K562 (cell line): ENCODE measurements at regions not wholly inside any gene's neighbourhood (a gene's known extent, or its start where the extent isn't known, plus 50 kb on each side); places are given as distances from the start of the nearest gene placed in this dataset.

Source experiments
- ATAC-seq: fragments of 200-7000 bp; cut with Tn5 transposase; 3 replicates; pipeline ENCODE4 v1.9.1; 2020; ENCODE audit warnings: moderate library complexity
- BruUV-seq: library from RNA; stranded (reverse); fragments of 400-500 nt; replicated peaks from 2 replicates; lab custom pipeline; 2021; lab: Mats Ljungman, UMichigan
- CTCF ChIA-PET: fragments of 300-600 bp; formaldehyde crosslinking; extraction: SDS; loops from one replicate; lab custom pipeline; 2021; ENCODE audit warnings: low intra/inter-chr PET ratio; lab: Yijun Ruan, JAX
- POLR2A ChIA-PET: fragments of 300-600, 350-650 bp; sonication (Branson Sonifier 250); formaldehyde crosslinking; extraction: SDS; loops from one replicate; lab custom pipeline; 2021; ENCODE audit warnings: antibody characterized with exemption, inconsistent platforms; lab: Yijun Ruan, JAX
- DNase-seq, 4 experiments: peaks; one replicate each; pipeline versions ENCODE4 v3.0.0 to v3.0.0-alpha.2; 2011 to 2018; ENCODE audit warnings: low spot score in 3 of 4, mixed read lengths in 3 of 4; ENCODE audit errors: extremely low read depth in 1 of 4
- FAIRE-seq: peaks from 2 replicates; lab custom pipeline; 2011; peaks lifted over from hg19 to GRCh38; lab: Jason Lieb, UNC
- H2AFZ ChIP-seq: 2 replicates; pipeline ENCODE4 v1.6.0; 2011; ENCODE audit warnings: low read depth, low read length, control low read depth, inconsistent platforms
- H3K27ac ChIP-seq: fragments of 200-600 bp; 3 replicates; pipeline ENCODE4 v1.8.0; 2011; ENCODE audit warnings: low read depth, mild to moderate bottlenecking, control low read depth, inconsistent platforms, low read length, moderate library complexity, mixed read lengths; ENCODE audit errors: extremely low read depth
- H3K27me3 ChIP-seq, 2 experiments: fragments of 300-600 bp in 1 of 2; 2 replicates in 1 of 2; 3 replicates in 1 of 2; pipeline versions ENCODE4 v1.6.0 to v1.8.0; 2011; ENCODE audit warnings: inconsistent platforms in 2 of 2, low read length in 2 of 2, mild to moderate bottlenecking in 1 of 2, mixed read lengths in 1 of 2, moderate library complexity in 1 of 2; ENCODE audit not compliant: control insufficient read depth in 2 of 2, insufficient read depth in 2 of 2
- H3K36me3 ChIP-seq: fragments of 300-600 bp; 3 replicates; pipeline ENCODE4 v1.8.0; 2011; ENCODE audit warnings: mild to moderate bottlenecking, low read length, inconsistent platforms; ENCODE audit not compliant: control insufficient read depth, insufficient read depth
- H3K4me1 ChIP-seq, 2 experiments: fragments of 200-600 bp in 1 of 2; replicated peaks in 1 of 2; 2 replicates in 1 of 2; 3 replicates in 1 of 2; pipeline versions ENCODE4 v1.5.1 to v1.8.0; 2011; ENCODE audit warnings: inconsistent platforms in 2 of 2, low read length in 2 of 2, mild to moderate bottlenecking in 1 of 2, mixed read lengths in 1 of 2, moderate library complexity in 1 of 2; ENCODE audit not compliant: control insufficient read depth in 2 of 2, insufficient read depth in 2 of 2
- H3K4me2 ChIP-seq: 2 replicates; pipeline ENCODE4 v1.6.1; 2011; ENCODE audit warnings: low read length, control low read depth, inconsistent platforms, mixed read lengths; ENCODE audit not compliant: insufficient read depth
- H3K4me3 ChIP-seq: fragments of 200-600 bp; sonication (generic), shearing (Covaris generic); 2 replicates; pipeline ENCODE4 v1.5.1; 2016; ENCODE audit warnings: control low read depth, inconsistent platforms
- H3K79me2 ChIP-seq: fragments of 200-600 bp; 3 replicates; pipeline ENCODE4 v1.8.0; 2011; ENCODE audit warnings: low read length, inconsistent platforms; ENCODE audit not compliant: control insufficient read depth, insufficient read depth
- H3K9ac ChIP-seq, 2 experiments: 2 replicates each; pipeline versions ENCODE4 v1.6.0 to v1.6.1; 2011; ENCODE audit warnings: low read depth in 2 of 2, low read length in 2 of 2, control low read depth in 1 of 2, inconsistent platforms in 1 of 2, mild to moderate bottlenecking in 1 of 2, mixed read lengths in 1 of 2; ENCODE audit not compliant: insufficient read depth in 1 of 2
- H3K9me1 ChIP-seq: one replicate; pipeline ENCODE4 v1.6.0; 2011; ENCODE audit warnings: inconsistent platforms, mild to moderate bottlenecking, low read length, moderate library complexity; ENCODE audit not compliant: control insufficient read depth, insufficient read depth
- H3K9me3 ChIP-seq: replicated peaks from 2 replicates; pipeline ENCODE4 v1.5.1; 2011; ENCODE audit warnings: low read depth, low read length, inconsistent platforms; ENCODE audit not compliant: control insufficient read depth, insufficient read depth
- H4K20me1 ChIP-seq: replicated peaks from 2 replicates; pipeline ENCODE4 v1.6.1; 2011; ENCODE audit warnings: low read length, inconsistent platforms, mixed read lengths; ENCODE audit not compliant: control insufficient read depth, insufficient read depth
- ELK3 ChIP-seq: fragments of 450-650 bp; formaldehyde crosslinking; IDR thresholded peaks from 2 replicates; pipeline ENCODE4 v1.4.0; 2020; ENCODE audit warnings: mild to moderate bottlenecking
- HOMEZ ChIP-seq: fragments of 250-450 bp; sonication (Bioruptor Pico); IDR thresholded peaks from 2 replicates; pipeline ENCODE4 v1.4.0; 2020; ENCODE audit warnings: mild to moderate bottlenecking, moderate library complexity
- MCM7 ChIP-seq, 2 experiments: fragments of 450-650 bp; IDR thresholded peaks; 2 replicates each; pipeline ENCODE4 v1.6.1; 2016 to 2018
- OTX1 ChIP-seq: fragments of 450-650 bp; formaldehyde crosslinking; IDR thresholded peaks from 2 replicates; pipeline ENCODE4 v1.4.0; 2022; ENCODE audit warnings: mild to moderate bottlenecking
- POLR3A ChIP-seq: IDR thresholded peaks from 2 replicates; pipeline ENCODE4 v1.6.1; 2011; ENCODE audit warnings: borderline replicate concordance, mild to moderate bottlenecking, moderate library complexity; ENCODE audit not compliant: insufficient read length, insufficient read depth; ENCODE audit errors: extremely low read depth
- PREB ChIP-seq: sonication (generic); formaldehyde crosslinking; IDR thresholded peaks from 2 replicates; pipeline ENCODE4 v1.8.1; 2023; ENCODE audit warnings: mild to moderate bottlenecking, missing genetic modification reagents
- RBM22 ChIP-seq: fragments of 200-400 bp; formaldehyde crosslinking; IDR thresholded peaks from 2 replicates; pipeline ENCODE4 v1.6.1; 2018; ENCODE audit warnings: low read length, low read depth; ENCODE audit not compliant: poor library complexity, severe bottlenecking
- SNAPC5 ChIP-seq: fragments of 250-450 bp; sonication (Bioruptor Pico); IDR thresholded peaks from 2 replicates; pipeline ENCODE4 v1.8.0; 2021; ENCODE audit warnings: moderate library complexity, mild to moderate bottlenecking, inconsistent platforms
- U2AF2 ChIP-seq: fragments of 200-400 bp; formaldehyde crosslinking; optimal IDR thresholded peaks from 2 replicates; pipeline ENCODE3; 2017; ENCODE audit warnings: low read depth, mild to moderate bottlenecking, low read length
- ZNF57 ChIP-seq: fragments of 450-650 bp; formaldehyde crosslinking; IDR thresholded peaks from 2 replicates; pipeline ENCODE4 v1.4.0; 2020; ENCODE audit warnings: mild to moderate bottlenecking, moderate library complexity
- WGBS: fragments of 100-300 bp; shearing (Covaris generic); methylation state at CpG from one replicate; pipeline ENCODE4 v1.1.6; 2016; ENCODE audit warnings: low coverage, mixed read lengths; ENCODE audit not compliant: insufficient coverage; ENCODE audit errors: missing lambda C conversion rate; 5-methylcytosine and 5-hydroxymethylcytosine counted together
- in situ Hi-C: fragments of 300-500 bp; cut with MboI; formaldehyde crosslinking; loops from 4 replicates; pipeline ENCODE4 v1.15.0; 2018; ENCODE audit warnings: inconsistent platforms, mixed read lengths
- intact Hi-C: fragments of 100-400 bp; cut with micrococcal nuclease; formaldehyde crosslinking; loops from 2 replicates; pipeline ENCODE4 v1.14.2; 2022

GRCh38 chr4:177097291-177097690 lies 212.4 kb upstream of the NEIL3 start:
- ATAC-seq: no peak
- Histone ChIP-seq H3K4me2 (no peak overlapping the region), H3K27me3 (no peaks in the 10 kb centered on the region)

More at GRCh38 chr4:177097291-177097690, 212.4 kb upstream of the NEIL3 start:
- Histone ChIP-seq H3K9ac (no peak overlapping the region), H4K20me1 (no peaks in the 10 kb centered on the region), H3K9me3 (no peaks in the 10 kb centered on the region), H2AFZ (no peak overlapping the region), H3K27ac (no peak overlapping the region), H3K36me3 (no peaks in the 10 kb centered on the region), H3K79me2 (no peaks in the 10 kb centered on the region), H3K9me1 (no peaks in the 10 kb centered on the region), H3K4me1 (no peaks in the 10 kb centered on the region), H3K4me3 (no peak overlapping the region)
- FAIRE-seq (no peak), DNase-seq (no peak)
- 0% methylated on average over 6 of the region's 6 CpGs for WGBS
- BruUV-seq: no TSS peak
- ChIA-PET POLR2A (no interaction called here), CTCF (no interaction called here)
- TF ChIP-seq OTX1 (CRISPR knock-in tag) (no peak), MCM7 (IDR thresholded peaks at IDR 0.05) (no peak), ZNF57 (CRISPR knock-in tag) (no peak), PREB (CRISPR knock-in tag) (no peak), ELK3 (CRISPR knock-in tag) (no peak), U2AF2 (no peak), SNAPC5 (CRISPR knock-in tag) (no peak), HOMEZ (CRISPR knock-in tag) (no peak), RBM22 (no peak), POLR3A (no peak)
- intact Hi-C loops: no loop called here
- in situ Hi-C loops: no loop called here
